Body of pancreas (tissue), 4 donors: ENCODE measurements at regions not wholly inside any gene's neighbourhood (a gene's known extent, or its start where the extent isn't known, plus 50 kb on each side); places are given as distances from the start of the nearest gene placed in this dataset.

Experiments
- CTCF ChIP-seq, 7 experiments: fragments of 450-650 bp in 4 of 7; fragments of 200-600 bp in 3 of 7; sonication (generic) in 3 of 7; IDR thresholded peaks; one replicate each; pipeline ENCODE4 v1.5.1; 2016 to 2019; ENCODE audit warnings: antibody characterized with exemption in 7 of 7
- POLR2A ChIP-seq, 3 donors: fragments of 450-650 bp; IDR thresholded peaks; one replicate each; pipeline ENCODE4 v1.6.1; 2016; ENCODE audit warnings: antibody characterized with exemption in 3 of 3, mild to moderate bottlenecking in 2 of 3

GRCh38 chr17:15078570-15078969 lies 186.6 kb downstream of the PMP22 start:
- TF ChIP-seq CTCF (IDR thresholded peaks at IDR 0.05) (no peak), POLR2A (IDR thresholded peaks at IDR 0.05) (no peak)
